GM12865 (cell line): ENCODE measurements at regions not wholly inside any gene's neighbourhood (a gene's known extent, or its start where the extent isn't known, plus 50 kb on each side); places are given as distances from the start of the nearest gene placed in this dataset.

Experiments
- DNase-seq: peaks from one replicate; pipeline ENCODE4 v3.0.0; 2010; ENCODE audit warnings: low read depth
- H3K4me3 ChIP-seq: 2 replicates; pipeline ENCODE4 v1.5.1; 2011; ENCODE audit warnings: mild to moderate bottlenecking, low read depth, low read length, control low read depth
- TF ChIP-seq, protein P1 (sequence below): IDR thresholded peaks from 2 replicates; pipeline ENCODE4 v1.5.1; 2011; ENCODE audit warnings: low read length, control low read depth, low read depth, inconsistent platforms; ENCODE audit not compliant: insufficient read depth; ENCODE audit errors: missing control alignments

GRCh38 chr5:135243556-135244285, 155.3 kb downstream of the MACROH2A1 start:
- TF ChIP-seq, protein P1, sequence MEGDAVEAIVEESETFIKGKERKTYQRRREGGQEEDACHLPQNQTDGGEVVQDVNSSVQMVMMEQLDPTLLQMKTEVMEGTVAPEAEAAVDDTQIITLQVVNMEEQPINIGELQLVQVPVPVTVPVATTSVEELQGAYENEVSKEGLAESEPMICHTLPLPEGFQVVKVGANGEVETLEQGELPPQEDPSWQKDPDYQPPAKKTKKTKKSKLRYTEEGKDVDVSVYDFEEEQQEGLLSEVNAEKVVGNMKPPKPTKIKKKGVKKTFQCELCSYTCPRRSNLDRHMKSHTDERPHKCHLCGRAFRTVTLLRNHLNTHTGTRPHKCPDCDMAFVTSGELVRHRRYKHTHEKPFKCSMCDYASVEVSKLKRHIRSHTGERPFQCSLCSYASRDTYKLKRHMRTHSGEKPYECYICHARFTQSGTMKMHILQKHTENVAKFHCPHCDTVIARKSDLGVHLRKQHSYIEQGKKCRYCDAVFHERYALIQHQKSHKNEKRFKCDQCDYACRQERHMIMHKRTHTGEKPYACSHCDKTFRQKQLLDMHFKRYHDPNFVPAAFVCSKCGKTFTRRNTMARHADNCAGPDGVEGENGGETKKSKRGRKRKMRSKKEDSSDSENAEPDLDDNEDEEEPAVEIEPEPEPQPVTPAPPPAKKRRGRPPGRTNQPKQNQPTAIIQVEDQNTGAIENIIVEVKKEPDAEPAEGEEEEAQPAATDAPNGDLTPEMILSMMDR: no peak
- no peak overlapping the region for H3K4me3 ChIP-seq
- DNase-seq: no peak

GRCh38 chr5:135242866-135243555, 156.0 kb downstream of the MACROH2A1 start:
- H3K4me3 ChIP-seq: no peak overlapping the region
- TF ChIP-seq, protein P1: no peak
- DNase-seq: no peak

GRCh38 chr5:135242021-135242865, 156.8 kb downstream of the MACROH2A1 start:
- no peak for DNase-seq
- TF ChIP-seq, protein P1: no peak
- no peak overlapping the region for H3K4me3 ChIP-seq

DNA sequence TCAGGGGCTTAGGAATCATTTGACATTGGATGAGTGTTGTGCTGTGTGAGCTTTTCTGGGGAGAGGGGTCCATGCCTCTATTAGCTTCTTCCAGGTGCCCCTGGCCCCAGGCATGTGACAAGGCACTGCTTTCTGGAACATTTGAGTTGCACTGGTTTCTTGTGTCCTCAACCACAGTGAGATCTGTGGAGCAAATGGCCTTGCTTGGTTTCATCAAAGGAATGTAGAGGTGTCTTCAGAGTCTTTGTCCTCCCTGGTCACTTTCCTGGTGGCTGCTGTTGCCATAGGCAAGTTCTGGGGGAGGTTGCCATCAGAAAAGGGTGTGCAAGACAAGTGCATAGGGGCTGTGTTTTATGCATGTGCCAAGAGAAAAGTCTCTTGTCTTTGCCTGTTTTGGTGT, 157.5 kb downstream of the MACROH2A1 start:
- no peak for DNase-seq
- TF ChIP-seq, protein P1: no peak
- H3K4me3 ChIP-seq: no peak overlapping the region

DNA sequence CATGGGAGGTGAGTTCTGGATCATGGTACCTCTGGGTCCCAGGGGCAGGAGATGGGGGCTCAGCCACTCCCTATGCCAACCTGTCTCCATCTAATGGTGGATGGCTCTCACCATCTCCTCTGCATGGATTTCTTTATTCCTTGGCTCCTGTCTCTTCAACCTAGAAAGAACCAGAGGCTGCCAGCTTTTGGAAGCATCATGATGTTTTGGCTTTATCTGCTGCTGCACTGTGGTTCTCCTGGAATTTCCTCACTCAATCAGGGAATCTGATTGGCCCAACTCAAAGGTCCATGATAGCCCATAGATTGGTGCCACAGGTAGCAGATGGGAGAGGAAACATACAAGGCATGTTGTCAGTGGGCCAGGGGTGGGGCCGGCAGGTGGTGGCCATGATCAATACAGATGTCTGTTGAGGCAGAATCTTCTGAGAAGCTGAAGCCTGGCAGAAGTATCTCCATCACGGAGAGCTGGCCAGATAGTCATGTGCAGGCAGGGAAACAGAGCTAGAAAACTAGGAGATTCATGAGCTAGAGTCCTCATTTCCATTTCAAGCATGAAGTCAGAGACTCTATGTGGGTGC, 158.2 kb downstream of the MACROH2A1 start:
- no peak for DNase-seq
- no peak overlapping the region for H3K4me3 ChIP-seq
- TF ChIP-seq, protein P1: no peak

DNA sequence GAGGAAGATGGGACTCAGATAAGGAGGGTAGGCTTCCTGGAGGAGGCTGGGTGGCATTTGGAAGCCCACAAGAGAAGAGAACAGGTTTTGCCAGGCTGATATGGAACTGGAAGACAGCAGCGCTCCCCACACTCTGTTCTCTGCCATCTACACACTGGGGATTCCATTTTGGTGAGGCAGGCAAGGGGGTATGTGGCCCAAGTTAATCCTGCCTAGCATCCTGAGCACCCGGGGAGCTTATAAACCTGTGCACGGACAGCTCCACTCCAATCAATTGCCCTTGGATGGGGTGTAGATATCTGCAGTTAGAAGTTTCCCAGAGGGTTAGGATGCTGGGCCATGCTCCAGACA, 158.8 kb downstream of the MACROH2A1 start:
- TF ChIP-seq, protein P1: no peak
- no peak overlapping the region for H3K4me3 ChIP-seq
- no peak for DNase-seq
